Stimulated activated naive B cell treated with anti-CD40 and anti-IgM and Interleukin-4, amounts not matched to agents 10 μg/mL and 1 μg/mL and 100 μg/mL, for 72 hours (primary cell): ENCODE measurements at regions not wholly inside any gene's neighbourhood (a gene's known extent, or its start where the extent isn't known, plus 50 kb on each side); places are given as distances from the start of the nearest gene placed in this dataset.
"Not testable (repeated sequence)": the region's sequence is repeated elsewhere in the genome, so short reads cannot be mapped to it uniquely, and the experiment has no call there.

Experiments used
- ATAC-seq, 2 donors: fragments of 150-1000 bp; cut with Tn5 transposase; replicated peaks; 2 replicates each; pipeline ENCODE4 v1.10.0; 2021; ENCODE audit warnings: moderate library complexity in 1 of 2
- DNase-seq: peaks from one replicate; pipeline ENCODE4 v3.0.0; 2021
- H3K27ac Mint-ChIP-seq: one replicate; pipeline ENCODE4 v1.8.0; 2022; ENCODE audit warnings: mild to moderate bottlenecking, mixed read lengths
- H3K27me3 Mint-ChIP-seq, 2 donors: one replicate each; pipeline ENCODE4 v1.8.0; 2022; ENCODE audit warnings: mixed read lengths in 2 of 2
- H3K36me3 Mint-ChIP-seq, 2 donors: one replicate each; pipeline ENCODE4 v1.8.0; 2022; ENCODE audit warnings: mixed read lengths in 2 of 2, mild to moderate bottlenecking in 1 of 2
- H3K4me1 Mint-ChIP-seq, 2 donors: one replicate each; pipeline ENCODE4 v1.8.0; 2022; ENCODE audit warnings: mixed read lengths in 2 of 2, mild to moderate bottlenecking in 1 of 2
- H3K4me3 Mint-ChIP-seq, 2 donors: one replicate each; pipeline ENCODE4 v1.8.0; 2022; ENCODE audit warnings: mild to moderate bottlenecking in 2 of 2, mixed read lengths in 2 of 2, moderate library complexity in 1 of 2
- H3K9me3 Mint-ChIP-seq, 2 donors: one replicate each; pipeline ENCODE4 v1.8.0; 2022; ENCODE audit warnings: mixed read lengths in 2 of 2, mild to moderate bottlenecking in 1 of 2

DNA sequence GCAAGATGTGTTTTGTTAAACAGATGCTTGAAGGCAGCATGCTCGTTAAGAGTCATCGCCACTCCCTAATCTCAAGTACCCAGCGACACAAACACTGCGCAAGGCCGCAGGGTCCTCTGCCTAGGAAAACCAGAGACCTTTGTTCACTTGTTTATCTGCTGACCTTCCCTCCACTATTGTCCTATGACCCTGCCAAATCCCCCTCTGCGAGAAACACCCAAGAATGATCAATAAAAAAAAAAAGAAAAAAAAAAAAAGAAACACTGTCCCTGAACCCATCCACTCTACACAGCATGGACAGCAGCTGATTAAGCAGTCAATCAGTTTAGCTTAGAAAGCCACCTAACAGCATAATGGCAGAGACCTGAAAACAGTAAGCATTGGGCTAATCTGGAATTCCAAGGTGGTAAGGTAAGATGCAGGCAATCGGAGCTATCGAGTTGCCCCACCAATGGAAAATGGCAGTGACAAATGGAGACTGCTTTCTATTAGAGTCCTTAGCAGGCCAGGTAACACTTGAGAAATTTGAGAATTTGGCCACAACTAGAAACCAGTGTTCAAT is 89.9 kb upstream of the FOXN3 start:
- not testable (repeated sequence) for H3K27ac Mint-ChIP-seq, H3K9me3 Mint-ChIP-seq, ATAC-seq, DNase-seq, H3K4me3 Mint-ChIP-seq, H3K27me3 Mint-ChIP-seq
- H3K4me1 Mint-ChIP-seq = peaks cover 55 to 79% of the 10 kb centered on the region in 2 donors
- H3K36me3 Mint-ChIP-seq = peaks cover 13 to 41% of the 10 kb centered on the region in 2 donors

- Mint-ChIP-seq H3K36me3 (peaks cover 11 to 32% of the 10 kb centered on the region in 2 donors), H3K27me3 (no peaks in the 10 kb centered on the region), H3K9me3 (no peaks in the 10 kb centered on the region), H3K4me1 (peaks cover 38 to 57% of the 10 kb centered on the region in 2 donors), H3K4me3 (peak overlapping the region in 1 of 2 donors; percentile 14), H3K27ac (peak overlapping the region; percentile 11)
- ATAC-seq = peak; percentile 78 to 82
- peak; percentile 50 for DNase-seq
Measured at GRCh38 chr14:89504602-89505313, 87.7 kb upstream of the FOXN3 start.

- ATAC-seq (no peak), DNase-seq (no peak)
- Mint-ChIP-seq H3K27ac (peak overlapping the region; percentile 83), H3K4me1 (peaks cover 38 to 50% of the 10 kb centered on the region in 2 donors), H3K27me3 (no peaks in the 10 kb centered on the region), H3K4me3 (no peak overlapping the region), H3K36me3 (peaks cover 11 to 32% of the 10 kb centered on the region in 2 donors), H3K9me3 (no peaks in the 10 kb centered on the region)
Measured at GRCh38 chr14:89504091-89504490, 87.1 kb upstream of the FOXN3 start.

DNA sequence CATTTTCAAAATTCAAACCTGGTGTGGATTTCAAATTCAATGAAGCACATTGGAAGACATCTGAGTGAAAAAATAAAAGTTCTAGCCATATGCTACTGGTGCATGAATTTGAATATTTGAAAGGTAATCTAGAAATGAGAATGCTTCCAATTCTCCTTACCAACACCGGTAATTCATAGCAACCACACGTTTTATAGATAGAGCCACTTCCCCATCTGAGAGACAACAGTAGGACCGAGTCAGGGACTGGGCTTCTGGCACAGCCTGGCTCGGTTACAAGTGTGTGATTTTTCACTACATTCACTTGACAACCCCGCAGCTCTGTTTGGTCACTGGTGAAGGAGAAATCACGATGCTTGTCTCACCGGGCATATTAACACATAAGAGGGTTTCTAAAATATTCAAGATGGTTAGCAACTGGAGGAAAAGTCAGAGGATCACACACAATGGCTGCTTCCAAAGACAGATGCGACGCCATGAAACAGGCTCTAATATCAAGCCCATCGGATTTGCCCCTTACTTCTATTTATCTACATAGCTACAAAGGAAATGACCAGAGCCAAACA is 86.5 kb upstream of the FOXN3 start:
- no peaks in the 10 kb centered on the region for H3K27me3 Mint-ChIP-seq
- peak; percentile 71 to 76 for ATAC-seq
- peak overlapping the region in 1 of 2 donors; percentile 12 for H3K4me3 Mint-ChIP-seq
- H3K27ac Mint-ChIP-seq = peak overlapping the region; percentile 83
- H3K4me1 Mint-ChIP-seq = peaks cover 32 to 44% of the 10 kb centered on the region in 2 donors
- no peaks in the 10 kb centered on the region for H3K9me3 Mint-ChIP-seq
- peaks cover 11 to 29% of the 10 kb centered on the region in 2 donors for H3K36me3 Mint-ChIP-seq
- peak; percentile 9 for DNase-seq

DNA sequence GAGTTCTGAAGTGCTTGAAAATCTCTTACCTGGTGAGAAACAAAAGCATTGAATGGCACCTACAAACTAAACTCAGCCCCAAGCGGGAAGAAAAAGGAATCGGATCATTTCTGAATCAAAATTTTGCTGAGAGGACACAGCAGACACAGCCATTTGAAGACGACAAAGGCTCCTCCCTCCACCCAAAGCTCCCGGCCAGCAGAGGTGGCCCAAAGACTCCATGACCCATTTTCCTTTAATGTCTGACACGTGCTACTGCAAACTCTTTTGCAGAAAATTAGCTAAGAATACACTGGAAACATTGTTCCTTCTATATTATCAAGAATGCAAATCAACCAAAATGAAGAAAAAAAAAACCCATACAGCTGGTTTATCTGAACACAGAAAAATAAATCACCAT is 85.9 kb upstream of the FOXN3 start:
- H3K4me1 Mint-ChIP-seq = peaks cover 26 to 39% of the 10 kb centered on the region in 2 donors
- H3K27ac Mint-ChIP-seq = no peak overlapping the region
- no peak for ATAC-seq
- H3K4me3 Mint-ChIP-seq = peak overlapping the region in 1 of 2 donors; percentile 25
- peaks cover 10 to 29% of the 10 kb centered on the region in 2 donors for H3K36me3 Mint-ChIP-seq
- H3K27me3 Mint-ChIP-seq = no peaks in the 10 kb centered on the region
- no peak for DNase-seq
- no peaks in the 10 kb centered on the region for H3K9me3 Mint-ChIP-seq

DNA sequence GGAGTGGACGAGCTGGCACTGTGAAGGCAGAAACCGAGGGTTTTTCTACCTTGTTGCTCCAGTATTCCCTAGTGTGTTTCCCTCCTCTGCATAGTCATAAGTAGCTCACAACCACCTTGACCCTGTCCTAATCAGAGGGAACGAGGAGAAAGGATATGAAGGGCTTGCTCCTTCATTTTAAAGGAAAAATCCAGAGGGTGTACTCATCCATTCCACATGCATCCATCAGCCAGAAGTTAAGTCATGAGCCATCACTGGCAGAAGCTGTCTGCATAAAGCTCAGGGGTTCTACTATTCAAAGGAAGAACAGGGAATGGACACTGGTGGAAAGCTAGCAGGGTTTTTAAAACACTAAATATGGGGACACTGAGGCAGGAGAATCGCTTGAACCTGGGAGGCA is 84.3 kb upstream of the FOXN3 start:
- Mint-ChIP-seq H3K4me1 (peaks cover 21 to 29% of the 10 kb centered on the region in 2 donors), H3K4me3 (no peak overlapping the region), H3K27ac (no peak overlapping the region), H3K36me3 (peaks cover 10 to 32% of the 10 kb centered on the region in 2 donors), H3K9me3 (no peaks in the 10 kb centered on the region), H3K27me3 (no peaks in the 10 kb centered on the region)
- DNase-seq (no peak), ATAC-seq (no peak)

GRCh38 chr14:89500303-89500702 is 83.3 kb upstream of the FOXN3 start:
- no peaks in the 10 kb centered on the region for H3K9me3 Mint-ChIP-seq
- H3K36me3 Mint-ChIP-seq = peaks cover 10 to 32% of the 10 kb centered on the region in 2 donors
- no peak for ATAC-seq
- no peak overlapping the region for H3K27ac Mint-ChIP-seq
- DNase-seq = no peak
- no peak overlapping the region for H3K4me3 Mint-ChIP-seq
- peaks cover 25 to 37% of the 10 kb centered on the region in 2 donors for H3K4me1 Mint-ChIP-seq
- no peaks in the 10 kb centered on the region for H3K27me3 Mint-ChIP-seq

- DNase-seq (no peak), ATAC-seq (no peak)
- no peaks in the 10 kb centered on the region for H3K27me3 Mint-ChIP-seq
- no peak overlapping the region for H3K27ac Mint-ChIP-seq
- H3K4me1 Mint-ChIP-seq = peaks cover 22 to 36% of the 10 kb centered on the region in 2 donors
- no peaks in the 10 kb centered on the region for H3K9me3 Mint-ChIP-seq
- H3K36me3 Mint-ChIP-seq = peaks cover 10 to 20% of the 10 kb centered on the region in 2 donors
- no peak overlapping the region for H3K4me3 Mint-ChIP-seq
Measured at GRCh38 chr14:89498878-89499277, 81.8 kb upstream of the FOXN3 start.

- Mint-ChIP-seq H3K27me3 (no peaks in the 10 kb centered on the region), H3K36me3 (peaks cover 6 to 15% of the 10 kb centered on the region in 2 donors), H3K27ac (no peak overlapping the region), H3K9me3 (no peaks in the 10 kb centered on the region), H3K4me1 (peaks cover 22 to 30% of the 10 kb centered on the region in 2 donors), H3K4me3 (no peak overlapping the region)
- ATAC-seq = no peak
- DNase-seq = no peak
Measured at GRCh38 chr14:89495718-89496117, 78.7 kb upstream of the FOXN3 start.

GRCh38 chr14:89493877-89494634 is 77.0 kb upstream of the FOXN3 start:
- peak; percentile 100 for ATAC-seq
- DNase-seq = peak; percentile 54

GRCh38 chr14:89493406-89493805 is 76.4 kb upstream of the FOXN3 start:
- ATAC-seq (no peak), DNase-seq (no peak)
- peaks cover 22 to 30% of the 10 kb centered on the region in 2 donors for H3K4me1 Mint-ChIP-seq
- H3K27me3 Mint-ChIP-seq = no peaks in the 10 kb centered on the region
- H3K36me3 Mint-ChIP-seq = peaks cover 3 to 9% of the 10 kb centered on the region in 2 donors
- H3K27ac Mint-ChIP-seq = peak overlapping the region; percentile 38
- no peaks in the 10 kb centered on the region for H3K9me3 Mint-ChIP-seq
- peak overlapping the region; percentile 15 to 59 for H3K4me3 Mint-ChIP-seq

More at GRCh38 chr14:89493877-89494634, 77.0 kb upstream of the FOXN3 start:
- Mint-ChIP-seq H3K27me3 (no peaks in the 10 kb centered on the region), H3K4me1 (peaks cover 22 to 30% of the 10 kb centered on the region in 2 donors), H3K36me3 (peaks cover 3 to 9% of the 10 kb centered on the region in 2 donors), H3K27ac (peak overlapping the region; percentile 89), H3K4me3 (peak overlapping the region; percentile 58 to 63), H3K9me3 (no peaks in the 10 kb centered on the region)

GRCh38 chr14:89491711-89492381 is 74.8 kb upstream of the FOXN3 start:
- ATAC-seq = no peak
- DNase-seq = no peak
- Mint-ChIP-seq H3K4me1 (peaks cover 22 to 30% of the 10 kb centered on the region in 2 donors), H3K36me3 (peaks cover 3 to 12% of the 10 kb centered on the region in 2 donors), H3K9me3 (no peaks in the 10 kb centered on the region), H3K27ac (peak overlapping the region; percentile 37), H3K4me3 (no peak overlapping the region), H3K27me3 (no peaks in the 10 kb centered on the region)

DNA sequence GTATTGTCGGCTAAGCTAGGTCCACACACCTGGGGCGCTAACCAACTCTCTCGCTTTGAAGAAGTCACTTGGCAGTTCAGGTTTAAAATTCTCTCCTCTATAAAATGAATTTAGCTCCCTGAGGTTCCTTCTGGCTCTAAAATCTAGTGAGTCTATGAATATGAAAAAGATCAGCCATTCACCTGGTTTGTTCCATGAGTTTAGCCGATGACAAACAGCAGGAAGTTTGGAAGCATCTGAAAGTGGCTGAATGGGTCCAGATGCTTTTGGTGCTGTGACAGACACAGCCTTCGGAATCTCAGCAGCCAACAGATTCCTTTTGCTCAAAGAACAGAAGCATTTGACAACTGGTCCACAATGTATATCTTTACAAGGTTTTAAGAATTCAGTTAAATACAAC is 73.4 kb upstream of the FOXN3 start:
- no peak overlapping the region for H3K27ac Mint-ChIP-seq
- no peaks in the 10 kb centered on the region for H3K27me3 Mint-ChIP-seq
- peaks cover 23 to 29% of the 10 kb centered on the region in 2 donors for H3K4me1 Mint-ChIP-seq
- DNase-seq (no peak), ATAC-seq (no peak)
- peaks cover 7 to 23% of the 10 kb centered on the region in 2 donors for H3K36me3 Mint-ChIP-seq
- H3K9me3 Mint-ChIP-seq = no peaks in the 10 kb centered on the region
- no peak overlapping the region for H3K4me3 Mint-ChIP-seq
